ENCODE measurements at regions not wholly inside any gene's neighbourhood (a gene's known extent, or its start where the extent isn't known, plus 50 kb on each side); places are given as distances from the start of the nearest gene placed in this dataset.
"Not testable (repeated sequence)": the region's sequence is repeated elsewhere in the genome, so short reads cannot be mapped to it uniquely, and the experiment has no call there.

DNA sequence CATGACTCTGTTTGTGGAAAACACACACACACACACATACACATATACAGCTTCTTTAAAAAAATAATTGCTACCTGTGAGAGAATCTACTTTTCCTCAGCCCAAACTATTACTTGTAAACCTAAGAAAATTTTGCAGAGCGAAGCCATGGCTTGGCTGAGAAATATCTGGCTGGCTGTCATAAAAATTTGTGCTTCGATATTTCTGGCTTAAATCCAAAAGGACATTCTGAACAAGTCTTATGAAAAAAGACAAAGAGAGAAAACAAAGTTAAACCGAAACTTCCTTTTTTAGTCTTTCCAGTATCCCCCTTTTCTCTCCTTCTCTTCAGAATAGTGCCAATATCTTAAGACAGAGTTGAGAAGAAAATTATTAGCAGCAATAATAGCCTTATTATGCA lies 2048.0 kb downstream of the SUCLG1 start:
- DNase-seq = no peak

DNA sequence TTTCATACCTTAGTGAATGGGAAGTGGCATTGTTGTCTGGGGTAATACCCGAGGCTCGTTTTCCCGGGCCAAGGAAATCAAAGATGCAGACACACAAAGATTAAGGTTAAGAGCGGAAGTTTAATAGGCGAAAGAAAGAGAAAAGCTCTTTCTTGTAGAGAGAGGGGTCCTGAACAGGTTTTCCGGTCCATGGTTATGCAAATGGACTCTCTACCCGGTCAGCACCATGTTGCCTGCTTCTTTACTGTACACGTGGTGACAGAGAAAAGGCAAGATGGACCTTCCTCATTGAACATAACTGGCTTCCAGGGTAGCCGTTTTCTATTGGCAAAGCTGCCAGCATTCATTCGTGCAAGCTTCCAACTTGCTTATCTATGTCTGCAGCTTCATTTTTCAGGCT lies 2063.5 kb downstream of the SUCLG1 start:
- DNase-seq = no peak

DNA sequence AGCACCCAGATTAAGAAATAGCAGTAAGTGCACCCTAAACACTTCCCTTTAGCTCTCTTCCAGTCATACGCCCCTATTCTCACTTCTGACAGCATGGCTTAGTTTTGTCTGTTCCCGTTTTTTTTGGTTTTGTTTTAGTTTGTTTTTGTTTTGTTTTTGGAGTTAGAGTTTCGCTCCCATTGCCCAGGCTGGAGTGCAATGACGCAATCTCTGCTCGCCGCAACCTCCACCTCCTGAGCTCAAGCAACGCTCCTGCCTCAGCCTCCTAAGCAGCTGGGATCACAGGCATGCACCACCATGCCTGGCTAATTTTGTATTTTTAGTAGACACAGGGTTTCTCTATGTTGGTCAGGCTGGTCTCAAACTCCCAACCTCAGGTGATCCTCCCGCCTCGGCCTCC lies 2067.7 kb downstream of the SUCLG1 start:
- DNase-seq = peak in 1 of 4 experiments; percentile 4

DNA sequence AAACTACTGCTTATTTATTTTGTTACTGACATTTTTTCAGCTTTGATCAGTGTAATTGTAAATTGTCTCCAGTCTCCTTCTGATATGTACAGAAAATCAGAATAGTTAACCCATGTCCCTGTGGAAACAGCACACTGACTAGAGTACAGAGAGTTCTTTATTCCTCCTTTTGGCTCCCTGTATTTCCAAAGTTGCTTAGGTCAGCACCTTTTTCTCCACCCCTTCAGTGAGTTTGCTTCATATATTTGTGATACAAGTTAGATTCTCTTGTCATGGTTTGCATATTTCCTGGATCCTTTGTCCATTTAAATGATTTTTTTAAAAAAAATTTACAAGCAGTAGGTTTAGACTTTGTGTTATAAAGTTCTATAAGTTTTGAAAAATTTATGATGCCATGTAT lies 2051.1 kb upstream of the LRRTM1 start:
- no peak for DNase-seq

DNA sequence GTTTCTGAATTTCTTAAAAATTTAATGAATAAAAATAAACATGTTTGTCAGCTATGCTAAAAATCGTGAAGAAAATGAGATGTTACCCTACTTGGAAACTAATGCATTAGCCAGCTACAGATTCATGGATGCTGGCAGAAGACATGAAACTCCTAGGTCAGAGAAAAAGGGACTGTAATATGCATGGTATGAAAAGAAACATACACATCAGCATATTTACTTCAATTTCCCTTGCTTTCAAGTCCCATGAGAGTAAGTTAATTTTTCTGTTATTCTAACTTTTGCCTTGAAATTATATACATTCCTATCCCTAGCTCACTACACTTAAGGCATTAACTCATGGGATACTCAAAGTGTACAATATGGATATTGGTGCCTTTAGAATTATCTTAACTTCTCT lies 2041.4 kb upstream of the LRRTM1 start:
- no peak for DNase-seq

DNA sequence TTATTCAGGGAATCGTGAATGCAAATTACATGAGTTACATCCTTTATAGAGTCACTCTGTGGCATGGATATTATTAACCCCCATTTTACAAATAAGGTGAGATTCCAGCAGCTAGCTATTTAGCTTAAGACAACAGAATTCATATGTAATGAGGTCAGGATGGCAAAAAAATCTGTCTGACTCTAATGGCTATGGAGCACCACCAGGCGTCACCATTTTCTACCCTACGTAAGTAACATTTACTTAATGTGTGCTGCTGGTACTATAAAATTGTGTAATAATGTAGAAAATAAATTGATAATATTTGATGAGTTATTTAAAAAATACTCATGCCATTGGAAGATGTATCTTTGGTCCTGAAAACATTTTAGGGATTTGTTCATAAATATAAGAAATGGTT lies 2040.1 kb upstream of the LRRTM1 start:
- DNase-seq = no peak

DNA sequence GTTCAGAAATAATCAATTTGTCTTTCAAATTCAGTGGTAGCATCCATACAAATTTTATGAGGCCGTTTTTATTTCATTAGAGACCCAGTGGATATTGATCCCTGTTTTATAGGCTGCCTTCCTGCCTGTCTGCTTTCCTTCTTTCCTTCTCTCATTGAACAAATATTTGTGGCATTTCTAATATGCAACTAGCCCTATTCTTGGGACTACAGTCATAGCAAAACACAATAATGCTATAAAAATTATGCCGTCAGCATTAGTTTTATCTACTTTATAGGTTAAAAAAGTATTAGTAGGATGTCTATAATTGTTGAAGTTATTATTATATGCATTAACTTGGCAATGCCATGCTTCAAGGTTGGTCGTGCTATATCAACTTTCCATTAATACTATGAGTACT lies 2037.8 kb upstream of the LRRTM1 start:
- DNase-seq = no peak

DNA sequence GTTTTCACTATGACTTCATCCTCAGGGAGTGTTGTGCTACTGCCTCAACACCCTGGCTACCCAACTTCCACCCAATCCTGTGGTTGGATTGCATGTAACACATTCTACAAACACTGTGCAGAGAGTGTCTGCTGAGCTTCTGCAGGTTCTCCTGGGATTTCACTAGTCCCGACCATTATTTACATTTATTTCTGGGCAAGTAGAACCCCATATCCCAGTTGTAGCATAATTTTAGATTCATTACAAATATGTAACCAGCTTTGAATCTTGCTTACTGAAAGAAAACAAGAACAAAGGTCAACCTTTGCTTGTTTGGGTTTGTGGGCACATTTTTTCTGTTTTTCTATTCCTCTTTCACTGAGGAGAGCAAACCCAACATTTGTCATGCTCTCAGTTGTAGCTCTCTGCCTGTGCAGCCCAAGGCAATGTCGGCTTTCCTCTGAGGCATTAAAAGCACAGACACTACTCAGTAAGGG lies 2036.1 kb upstream of the LRRTM1 start:
- DNase-seq = no peak

DNA sequence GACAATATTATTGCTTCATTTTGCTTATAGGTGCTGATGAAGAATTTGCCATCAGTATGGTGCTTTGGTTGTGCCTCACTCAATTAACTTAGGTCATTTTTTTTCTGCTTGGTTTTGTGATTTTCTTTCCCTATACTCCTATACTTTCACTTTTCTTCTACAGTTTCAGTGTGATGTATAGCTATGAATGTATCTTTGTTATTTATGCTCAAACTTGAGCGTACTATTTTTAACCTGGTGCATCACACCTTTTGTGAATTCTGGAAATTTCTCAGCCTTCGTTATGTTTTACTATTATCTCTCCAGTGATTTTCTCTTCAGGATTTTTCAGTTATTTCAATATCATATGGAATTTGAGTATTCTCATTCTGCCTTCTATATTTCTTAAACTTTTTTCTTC lies 2035.3 kb upstream of the LRRTM1 start:
- DNase-seq = no peak

DNA sequence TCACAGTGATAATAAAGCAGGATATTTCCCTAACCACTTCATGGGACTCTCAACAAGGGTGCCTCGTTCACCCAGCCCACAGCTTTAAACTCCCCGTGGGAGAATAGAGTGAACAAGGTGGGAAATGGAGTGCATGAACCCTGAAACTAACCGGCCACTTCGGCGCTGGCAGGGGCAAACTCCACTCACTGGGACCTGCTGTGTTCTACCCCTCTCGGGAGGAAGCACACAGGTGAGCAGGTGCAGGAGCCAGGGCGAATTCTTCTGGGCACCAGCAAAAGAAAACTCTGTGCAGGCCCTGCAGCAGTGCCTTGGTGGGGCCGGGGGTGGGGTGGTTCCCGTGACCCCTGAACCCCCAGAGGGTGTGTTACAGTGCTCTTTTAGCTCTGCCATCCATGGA lies 2029.1 kb upstream of the LRRTM1 start:
- no peak for DNase-seq

DNA sequence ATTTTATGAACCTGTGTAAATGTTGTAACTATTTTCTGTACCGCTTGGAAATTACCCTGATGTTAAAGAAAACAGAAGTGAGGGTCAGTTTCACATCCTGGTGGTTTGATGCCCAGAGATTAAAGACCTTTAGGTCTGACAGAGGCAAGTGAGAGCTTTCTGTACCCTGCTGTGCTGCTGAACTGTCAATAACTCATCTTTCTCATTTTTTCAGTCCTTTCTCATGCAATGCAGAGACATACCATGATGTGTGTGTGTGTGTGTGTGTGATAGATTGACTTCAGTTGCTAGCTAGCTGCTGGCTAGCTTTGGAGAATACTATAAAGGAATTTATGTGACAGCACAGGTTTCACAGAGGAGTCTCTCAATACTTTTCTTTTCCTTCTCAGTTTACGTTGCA lies 2025.6 kb upstream of the LRRTM1 start:
- DNase-seq = no peak

DNA sequence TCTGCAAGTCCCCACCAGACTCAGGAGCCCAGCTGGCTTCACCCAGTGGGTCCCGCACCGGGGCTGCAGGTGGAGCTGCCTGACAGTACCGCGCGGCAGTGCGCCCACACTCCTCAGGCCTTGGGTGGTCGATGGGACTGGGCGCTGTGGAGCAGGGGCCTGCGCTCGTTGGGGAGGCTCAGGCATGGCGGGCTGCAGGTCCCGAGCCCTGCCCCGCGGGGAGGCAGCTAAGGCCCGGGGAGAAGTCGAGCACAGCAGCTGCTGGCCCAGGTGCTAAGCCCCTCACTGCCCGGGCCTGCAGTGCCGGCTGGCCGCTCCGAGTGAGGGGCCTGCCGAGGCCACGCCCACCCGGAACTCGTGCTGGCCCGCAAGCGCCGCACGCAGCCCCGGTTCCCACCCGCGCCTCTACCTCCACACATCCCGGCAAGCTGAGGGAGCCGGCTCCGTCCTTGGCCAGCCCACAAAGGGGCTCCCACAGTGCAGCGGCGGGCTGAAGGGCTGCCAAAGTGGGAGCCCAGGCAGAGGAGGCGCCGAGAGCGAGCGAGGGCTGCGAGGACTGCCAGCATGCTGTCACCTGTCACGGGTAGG lies 2021.7 kb upstream of the LRRTM1 start:
- DNase-seq = not testable (repeated sequence)

DNA sequence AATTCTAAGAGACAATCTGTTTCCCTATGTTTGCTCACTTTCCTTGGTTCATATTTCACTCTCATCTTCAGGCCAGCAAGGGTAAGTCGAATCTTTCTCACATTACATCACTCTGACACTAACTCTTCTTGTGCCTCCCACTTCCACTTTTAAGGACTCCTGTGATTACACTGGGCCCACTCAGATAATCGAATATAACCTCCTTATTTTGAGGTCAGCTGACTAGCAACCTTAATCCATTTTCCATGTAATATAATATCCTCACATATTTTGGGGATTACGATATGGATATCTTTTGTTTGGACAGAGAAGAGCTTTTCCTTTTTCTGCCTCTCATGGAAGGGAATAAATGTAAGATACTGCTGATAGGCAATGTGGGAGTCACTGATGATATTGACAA lies 2015.7 kb upstream of the LRRTM1 start:
- DNase-seq = no peak

DNA sequence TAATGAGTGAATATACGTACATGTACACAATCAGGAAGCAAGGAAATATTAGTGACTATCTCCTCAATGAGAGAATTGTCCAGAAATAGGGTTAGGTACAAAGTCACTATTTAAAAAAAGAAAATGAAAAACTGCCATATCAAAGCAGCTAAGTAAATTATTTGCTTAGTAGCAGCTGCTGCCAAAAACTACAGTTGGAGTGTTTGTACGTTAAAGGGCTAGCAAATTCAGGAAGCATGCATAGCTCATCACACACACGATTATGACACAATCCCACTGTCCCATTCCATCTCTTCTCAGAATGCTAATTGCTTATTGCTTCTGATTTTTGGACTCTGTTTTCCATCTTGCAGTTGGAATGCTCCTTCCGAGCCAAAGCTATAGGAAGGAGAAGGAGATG lies 2012.5 kb upstream of the LRRTM1 start:
- DNase-seq = no peak

DNA sequence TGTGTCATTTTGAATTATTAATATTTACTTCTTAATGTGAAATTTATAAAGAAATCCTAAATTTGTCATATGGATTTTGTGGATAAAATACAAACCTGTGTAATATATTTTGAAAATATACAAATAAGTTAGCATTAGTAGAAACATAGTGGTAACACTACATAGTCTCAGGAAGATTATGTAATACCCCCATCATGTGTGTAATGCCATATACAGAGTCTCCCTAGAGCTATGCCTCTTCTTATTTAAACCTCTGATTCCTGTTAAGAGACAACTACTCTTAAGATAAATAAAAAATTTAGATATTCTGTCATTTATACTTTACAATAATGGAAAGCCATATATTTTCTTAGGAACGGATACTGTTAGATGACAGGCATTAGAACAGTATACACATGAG lies 2012.0 kb upstream of the LRRTM1 start:
- DNase-seq = no peak

DNA sequence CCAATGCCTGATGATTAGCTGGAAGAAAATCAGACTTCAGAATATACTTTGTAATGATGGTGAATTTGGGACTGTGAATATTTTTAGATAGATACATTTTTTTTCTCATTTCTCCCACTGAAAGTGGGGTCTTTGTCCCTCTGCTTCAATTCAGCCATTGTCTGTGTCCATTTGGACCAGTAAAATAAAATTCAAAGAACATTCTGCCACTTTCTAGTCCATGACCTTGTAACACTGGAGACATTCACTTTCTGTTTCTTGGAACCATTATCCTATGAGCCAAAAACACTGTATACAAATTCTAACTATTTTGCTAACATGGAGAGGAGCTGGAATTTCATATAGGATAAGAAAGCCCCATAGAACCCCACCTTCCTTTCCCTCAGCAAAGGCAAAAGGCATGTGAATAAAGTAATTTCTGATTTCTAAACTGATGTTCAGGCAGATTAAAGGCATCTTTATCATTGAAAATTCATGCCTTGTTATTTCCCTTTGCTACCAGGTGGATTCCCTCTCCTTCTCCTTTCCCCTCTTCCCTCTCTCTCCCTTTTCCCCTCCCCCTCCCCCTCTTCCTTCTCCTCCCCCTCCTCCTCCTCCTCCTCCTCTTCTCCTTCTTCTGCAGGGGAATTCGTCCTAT lies 2010.4 kb upstream of the LRRTM1 start:
- no peak for DNase-seq

DNA sequence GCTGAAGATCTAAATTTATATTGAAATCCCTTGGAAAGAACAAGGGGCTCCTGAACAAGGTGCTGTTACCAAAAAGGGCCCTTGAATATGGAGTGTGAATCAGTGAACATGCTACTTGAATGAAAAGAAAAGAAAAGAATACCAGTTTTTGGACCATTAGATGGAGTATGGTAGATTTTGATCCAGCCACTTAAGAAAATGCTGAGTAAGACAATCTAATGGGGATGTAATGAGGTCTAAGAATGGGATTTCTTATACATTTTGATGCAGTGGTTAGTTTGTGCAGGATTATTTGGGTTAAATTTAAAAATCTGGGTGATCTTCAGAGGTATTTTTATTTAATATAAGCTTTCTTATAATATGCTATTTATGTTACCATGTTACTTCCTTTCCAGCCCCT lies 2003.0 kb upstream of the LRRTM1 start:
- no peak for DNase-seq

DNA sequence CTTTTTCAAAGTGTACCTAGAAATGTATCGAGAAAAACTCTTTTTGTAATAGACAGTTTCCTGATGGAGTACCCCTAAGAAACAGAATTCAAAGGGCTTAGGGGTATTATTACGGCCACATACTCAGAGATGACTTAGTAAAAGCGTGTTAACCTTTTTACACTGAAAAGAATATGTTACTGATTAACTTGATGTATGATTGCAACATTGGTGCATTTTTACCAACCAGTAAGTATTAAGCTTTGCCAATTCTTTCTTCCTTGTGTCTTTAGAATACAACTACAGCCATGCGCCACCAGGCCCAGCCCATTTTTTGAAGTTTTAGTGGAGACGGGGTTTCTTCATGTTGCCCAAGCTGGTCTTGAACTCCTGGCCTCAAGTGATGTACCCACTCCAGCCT lies 1997.0 kb upstream of the LRRTM1 start:
- DNase-seq = no peak

DNA sequence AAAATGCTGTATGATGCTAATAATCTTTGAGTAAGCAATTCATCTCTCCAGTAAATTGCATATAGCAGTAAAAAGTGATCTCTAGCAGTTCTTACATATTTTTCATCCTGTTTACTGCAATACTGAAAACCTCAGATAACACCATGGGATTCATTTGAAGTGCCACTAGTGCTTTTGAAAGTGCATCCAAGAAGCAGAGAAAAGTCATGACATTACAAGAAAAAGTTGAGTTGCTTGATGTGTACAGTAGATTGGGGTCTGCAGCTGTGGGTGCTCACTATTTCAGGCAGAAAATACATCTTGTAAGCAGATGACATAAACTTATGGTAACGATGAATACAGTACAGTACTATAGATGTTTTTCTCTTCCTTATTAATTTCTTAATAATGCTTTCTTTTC lies 1984.9 kb upstream of the LRRTM1 start:
- DNase-seq = no peak

DNA sequence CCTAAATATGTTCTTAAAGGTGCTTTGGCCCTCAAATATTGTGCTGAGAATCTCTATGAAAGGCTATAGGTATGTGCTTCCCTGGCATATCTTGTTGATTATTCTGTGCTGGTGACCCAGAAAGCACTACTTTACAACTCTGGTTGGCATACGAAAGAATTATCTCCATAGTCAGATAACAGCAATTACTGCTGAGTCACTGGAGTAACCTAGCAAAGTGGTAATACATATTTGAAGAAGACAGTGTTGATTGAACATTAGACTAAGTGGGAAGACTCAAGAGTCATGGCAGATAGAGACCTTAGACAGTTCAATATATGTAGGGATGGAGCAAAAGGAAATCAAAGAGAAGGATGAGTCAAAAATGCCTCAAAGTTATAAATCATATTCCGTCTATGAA lies 1978.5 kb upstream of the LRRTM1 start:
- DNase-seq = no peak

DNA sequence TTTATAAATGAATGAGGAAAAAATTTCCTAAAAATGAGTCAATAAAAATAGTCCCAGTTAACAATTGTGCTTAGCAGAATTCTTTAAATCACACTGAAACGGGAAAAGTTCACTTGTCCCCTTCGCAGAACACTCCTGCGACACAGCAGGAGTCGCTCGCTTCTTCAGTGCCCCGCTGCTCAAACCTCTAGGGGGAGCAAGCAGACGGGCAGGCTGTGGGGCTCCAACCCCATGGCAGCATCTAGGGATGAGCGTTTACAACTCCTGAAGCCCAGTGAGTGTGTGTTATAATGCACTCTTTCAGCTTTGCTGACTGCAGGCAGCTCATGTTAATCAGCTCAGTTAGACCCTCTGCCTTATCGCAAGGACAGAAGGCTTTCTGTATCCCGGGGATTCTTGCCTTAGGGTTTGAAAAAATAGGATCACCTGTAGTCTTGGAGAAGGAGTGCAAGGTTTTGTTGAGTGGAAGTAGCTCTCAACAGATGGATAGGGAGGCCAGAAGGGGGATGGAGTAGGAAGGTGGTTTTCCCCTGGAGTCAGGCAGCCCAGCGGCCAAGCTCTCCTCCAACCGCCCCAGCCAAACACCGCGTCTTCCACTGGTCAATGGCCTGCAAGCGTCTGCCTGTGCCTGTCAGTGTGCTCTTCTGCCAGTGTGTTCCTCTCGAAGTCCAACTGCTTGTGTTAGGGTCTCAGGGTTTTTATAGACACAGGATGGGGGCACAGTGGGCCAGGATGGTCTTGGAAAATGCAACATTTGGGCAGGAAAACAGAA lies 1977.7 kb upstream of the LRRTM1 start:
- no peak for DNase-seq

DNA sequence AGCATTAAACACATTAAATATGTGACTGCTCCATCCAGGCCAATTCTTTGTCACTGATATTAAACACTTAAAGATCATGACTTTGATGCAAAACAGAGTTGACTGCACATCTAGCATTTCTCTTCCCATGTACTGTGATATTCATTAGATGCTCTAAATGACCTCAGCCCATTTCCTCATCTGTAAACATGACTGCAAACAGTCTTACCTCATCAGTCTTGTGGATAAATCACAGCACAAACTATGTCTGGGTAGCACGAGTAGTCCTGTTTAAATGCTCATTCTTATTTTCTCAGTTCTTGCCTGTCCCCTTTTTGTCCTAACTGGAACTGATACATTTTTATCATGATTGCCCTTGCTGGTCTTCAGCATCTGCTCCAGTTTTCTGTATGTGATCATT lies 1974.8 kb upstream of the LRRTM1 start:
- no peak for DNase-seq

DNA sequence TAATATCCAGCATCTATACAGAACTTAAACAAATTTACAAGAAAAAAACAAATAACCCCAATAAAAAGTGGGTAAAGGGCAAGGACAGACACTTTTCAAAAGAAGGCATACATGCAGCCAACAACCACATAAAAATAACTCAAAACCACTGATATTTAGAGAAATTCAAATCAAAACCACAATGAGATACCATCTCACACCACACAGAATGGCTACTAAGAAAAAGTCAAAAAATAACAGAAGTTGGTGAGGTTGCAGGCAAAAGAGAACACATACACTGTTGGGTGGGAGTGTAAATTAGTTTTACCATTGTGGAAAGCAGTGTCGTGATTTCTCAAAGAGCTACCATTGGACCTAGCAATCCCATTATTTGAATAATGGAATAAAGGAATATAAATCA lies 1973.9 kb upstream of the LRRTM1 start:
- DNase-seq = no peak

DNA sequence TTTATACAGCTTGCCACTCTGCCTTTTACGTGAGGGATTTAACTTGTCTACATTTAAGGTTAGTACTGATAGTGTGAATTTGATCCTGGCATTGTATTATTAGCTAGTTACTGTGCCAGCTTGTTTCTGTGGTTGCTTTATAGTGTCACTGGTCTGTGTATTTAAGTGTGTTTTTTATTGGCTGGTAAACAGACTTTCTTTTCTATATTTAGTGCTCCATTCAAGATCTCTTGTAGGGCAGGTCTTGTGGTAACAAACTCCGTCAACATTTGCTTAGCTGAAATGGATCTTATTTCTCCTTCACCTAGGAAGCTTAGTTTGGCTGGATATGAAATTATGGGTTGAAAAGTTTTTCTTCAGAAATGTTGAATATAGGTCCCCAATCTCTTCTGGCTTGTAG lies 1971.0 kb upstream of the LRRTM1 start:
- DNase-seq = no peak
